H1 (cell line): ENCODE measurements at regions not wholly inside any gene's neighbourhood (a gene's known extent, or its start where the extent isn't known, plus 50 kb on each side); places are given as distances from the start of the nearest gene placed in this dataset.

Source experiments
- CTCF ChIA-PET: fragments of 300-600 bp; sonication (Branson Sonifier 250); formaldehyde crosslinking; loops from one replicate; lab custom pipeline; 2021; ENCODE audit not compliant: partially characterized antibody; lab: Charles Lee
- POLR2A ChIA-PET: fragments of 300-600 bp; sonication (Branson Sonifier 250); formaldehyde crosslinking; loops from one replicate; lab custom pipeline; 2021; ENCODE audit warnings: inconsistent platforms; ENCODE audit not compliant: partially characterized antibody; lab: Charles Lee
- DNase-seq, 2 experiments: peaks; one replicate each; pipeline versions ENCODE4 v3.0.0 to v3.0.0-alpha.2; 2010 to 2022; ENCODE audit warnings: low spot score in 2 of 2, low read depth in 1 of 2, mixed read lengths in 1 of 2
- FAIRE-seq: peaks from 2 replicates; lab custom pipeline; 2011; peaks lifted over from hg19 to GRCh38; lab: Jason Lieb, UNC
- H2AFZ ChIP-seq: 2 replicates; pipeline ENCODE4 v1.8.1; 2012; ENCODE audit warnings: low read length, inconsistent platforms
- H2AK5ac ChIP-seq: 2 replicates; pipeline ENCODE4 v1.6.1; 2013; ENCODE audit warnings: low read depth, low read length
- H2BK120ac ChIP-seq: replicated peaks from 2 replicates; pipeline ENCODE3; 2013; ENCODE audit warnings: low read depth, low read length, inconsistent platforms
- H2BK12ac ChIP-seq: 2 replicates; pipeline ENCODE4 v1.6.1; 2013; ENCODE audit warnings: low read depth, low read length
- H2BK15ac ChIP-seq: 2 replicates; pipeline ENCODE4 v1.6.1; 2013; ENCODE audit warnings: low read length
- H2BK20ac ChIP-seq: 2 replicates; pipeline ENCODE4 v1.6.1; 2013; ENCODE audit warnings: low read length
- H2BK5ac ChIP-seq: 2 replicates; pipeline ENCODE4 v1.6.1; 2013; ENCODE audit warnings: low read depth, low read length
- H3K14ac ChIP-seq: 2 replicates; pipeline ENCODE4 v1.6.1; 2013; ENCODE audit warnings: inconsistent platforms; ENCODE audit not compliant: insufficient read length
- H3K18ac ChIP-seq: 2 replicates; pipeline ENCODE4 v1.6.1; 2013; ENCODE audit warnings: low read length; ENCODE audit errors: extremely low read depth
- H3K23ac ChIP-seq: 2 replicates; pipeline ENCODE4 v1.6.1; 2013; ENCODE audit warnings: inconsistent platforms; ENCODE audit not compliant: insufficient read length
- H3K23me2 ChIP-seq: 2 replicates; pipeline ENCODE4 v1.6.1; 2013; ENCODE audit warnings: low read depth, low read length
- H3K27ac ChIP-seq: 2 replicates; pipeline ENCODE4 v1.6.1; 2011; ENCODE audit warnings: low read depth, low read length, inconsistent platforms
- H3K27me3 ChIP-seq, 4 experiments: replicated peaks in 1 of 4; 1 replicate in 1 of 4; 2 replicates in 3 of 4; pipeline versions ENCODE4 v1.6.1 to v1.8.1; 2011 to 2013; ENCODE audit warnings: low read length in 3 of 4, mild to moderate bottlenecking in 3 of 4, inconsistent platforms in 2 of 4, mixed read lengths in 2 of 4, moderate library complexity in 1 of 4; ENCODE audit not compliant: control insufficient read depth in 3 of 4, insufficient read depth in 3 of 4; ENCODE audit errors: extremely low read depth in 1 of 4
- H3K36me3 ChIP-seq, 4 experiments: 2 replicates each; pipeline versions ENCODE4 v1.6.1 to v1.8.1; 2011 to 2013; ENCODE audit warnings: mild to moderate bottlenecking in 4 of 4, low read length in 3 of 4, moderate library complexity in 2 of 4, control low read depth in 1 of 4, inconsistent platforms in 1 of 4; ENCODE audit not compliant: insufficient read depth in 4 of 4, control insufficient read depth in 2 of 4
- H3K4ac ChIP-seq: replicated peaks from 2 replicates; pipeline ENCODE3; 2013; ENCODE audit warnings: low read length, low read depth, mixed read lengths, inconsistent platforms; ENCODE audit not compliant: insufficient read length
- H3K4me1 ChIP-seq, 4 experiments: replicated peaks in 1 of 4; 1 replicate in 1 of 4; 2 replicates in 3 of 4; pipeline versions ENCODE4 v1.6.1 to v1.8.1; 2011 to 2013; ENCODE audit warnings: low read length in 3 of 4, inconsistent platforms in 2 of 4, mixed read lengths in 1 of 4; ENCODE audit not compliant: insufficient read depth in 4 of 4, control insufficient read depth in 3 of 4
- H3K4me2 ChIP-seq, 2 experiments: 2 replicates each; pipeline versions ENCODE4 v1.6.1 to v1.8.1; 2011 to 2013; ENCODE audit warnings: low read depth in 2 of 2, low read length in 2 of 2, control low read depth in 1 of 2, inconsistent platforms in 1 of 2, mild to moderate bottlenecking in 1 of 2; ENCODE audit not compliant: insufficient read depth in 1 of 2
- H3K4me3 ChIP-seq, 4 experiments: fragments of 200-600, 300-600 bp in 1 of 4; sonication (generic), shearing (Covaris generic), sonication (Bioruptor Twin) in 1 of 4; 2 replicates each; pipeline versions ENCODE4 v1.5.1 to v1.8.1; 2011 to 2016; ENCODE audit warnings: low read length in 4 of 4, low read depth in 3 of 4, control low read depth in 2 of 4, inconsistent platforms in 2 of 4, mild to moderate bottlenecking in 2 of 4, mixed read lengths in 1 of 4, moderate library complexity in 1 of 4; ENCODE audit not compliant: insufficient read depth in 2 of 4; ENCODE audit errors: extremely low read depth in 1 of 4
- H3K56ac ChIP-seq: replicated peaks from 2 replicates; pipeline ENCODE3; 2013; ENCODE audit warnings: low read depth, mild to moderate bottlenecking, mixed read lengths, low read length, inconsistent platforms; ENCODE audit not compliant: insufficient read length
- H3K79me1 ChIP-seq: 2 replicates; pipeline ENCODE4 v1.6.1; 2013; ENCODE audit warnings: low read depth, low read length, control low read depth
- H3K79me2 ChIP-seq, 2 experiments: 2 replicates each; pipeline versions ENCODE4 v1.6.1 to v1.8.1; 2012 to 2013; ENCODE audit warnings: low read length in 2 of 2, mild to moderate bottlenecking in 2 of 2, inconsistent platforms in 1 of 2; ENCODE audit not compliant: insufficient read depth in 2 of 2, control insufficient read depth in 1 of 2
- H3K9ac ChIP-seq, 4 experiments: replicated peaks in 1 of 4; 1 replicate in 1 of 4; 2 replicates in 3 of 4; pipeline versions ENCODE4 v1.6.1 to v1.8.1; 2011 to 2013; ENCODE audit warnings: low read depth in 3 of 4, low read length in 3 of 4, control low read depth in 2 of 4, mild to moderate bottlenecking in 2 of 4, moderate library complexity in 2 of 4, inconsistent platforms in 1 of 4; ENCODE audit errors: extremely low read depth in 1 of 4
- H3K9me3 ChIP-seq, 2 experiments: 2 replicates each; pipeline versions ENCODE4 v1.6.1 to v1.8.1; 2012 to 2013; ENCODE audit warnings: mild to moderate bottlenecking in 2 of 2, moderate library complexity in 2 of 2, control low read depth in 1 of 2, inconsistent platforms in 1 of 2, low read depth in 1 of 2, low read length in 1 of 2, mixed read lengths in 1 of 2; ENCODE audit not compliant: insufficient read depth in 2 of 2
- H4K20me1 ChIP-seq, 2 experiments: replicated peaks in 1 of 2; 2 replicates each; pipeline versions ENCODE3 to v1.8.1; 2011 to 2013; ENCODE audit warnings: inconsistent platforms in 2 of 2, low read length in 2 of 2, mild to moderate bottlenecking in 1 of 2; ENCODE audit not compliant: insufficient read depth in 2 of 2, control insufficient read depth in 1 of 2
- H4K5ac ChIP-seq: 2 replicates; pipeline ENCODE4 v1.6.1; 2013; ENCODE audit warnings: low read length, low read depth, mixed read lengths, inconsistent platforms; ENCODE audit not compliant: insufficient read length
- H4K8ac ChIP-seq: 2 replicates; pipeline ENCODE4 v1.8.0; 2013; ENCODE audit warnings: mild to moderate bottlenecking, moderate library complexity, low read length, inconsistent platforms; ENCODE audit not compliant: insufficient read depth; ENCODE audit errors: extremely low read depth
- H4K91ac ChIP-seq: replicated peaks from 2 replicates; pipeline ENCODE3; 2013; ENCODE audit warnings: low read length, mixed read lengths, inconsistent platforms; ENCODE audit not compliant: insufficient read length
- CBX5 ChIP-seq: fragments of 300-800, 300-1000 bp; sonication (generic); IDR thresholded peaks from 2 replicates; pipeline ENCODE4 v1.7.1; 2016; ENCODE audit warnings: antibody characterized with exemption, low read length, low read depth
- EP300 ChIP-seq, 2 experiments: IDR thresholded peaks; 1 replicate in 1 of 2; 2 replicates in 1 of 2; pipeline ENCODE4 v1.6.1; 2011 to 2012; ENCODE audit warnings: low read depth in 2 of 2, low read length in 2 of 2, mild to moderate bottlenecking in 2 of 2, borderline replicate concordance in 1 of 2, inconsistent platforms in 1 of 2, moderate library complexity in 1 of 2
- WGBS, 2 experiments: shearing (Covaris generic) in 1 of 2; methylation state at CpG; one replicate each; pipeline versions ENCODE4 v1.1.6 to v1.1.7; 2013 to 2015; ENCODE audit warnings: low lambda C conversion rate in 2 of 2, mixed read lengths in 2 of 2, inconsistent platforms in 1 of 2, low coverage in 1 of 2, missing lambda C conversion rate in 1 of 2; ENCODE audit not compliant: insufficient replicate concordance in 2 of 2, insufficient coverage in 1 of 2, insufficient read length in 1 of 2; ENCODE audit errors: extremely low coverage in 1 of 2, missing lambda C conversion rate in 1 of 2; 5-methylcytosine and 5-hydroxymethylcytosine counted together

DNA sequence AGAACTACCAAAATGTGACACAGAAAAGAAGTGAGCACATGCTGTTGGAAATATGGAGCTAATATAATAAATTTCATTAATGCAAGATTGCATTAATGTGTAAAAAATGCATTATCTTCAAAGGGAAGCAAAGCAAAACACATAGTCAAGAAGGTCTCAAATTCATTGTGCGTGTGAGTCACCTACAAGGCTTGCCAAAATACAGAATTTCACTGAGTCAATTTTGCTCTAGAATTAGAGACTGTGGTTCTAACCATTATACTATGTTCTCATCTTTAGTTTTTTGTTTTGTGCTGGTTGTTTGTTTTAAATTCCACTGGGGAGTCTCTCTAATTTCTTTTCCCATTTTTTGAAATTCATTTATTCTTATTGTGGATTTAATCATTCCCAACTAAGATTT, 149.8 kb upstream of the SLITRK1 start:
- no peak overlapping the region for H3K4me3 ChIP-seq
- DNase-seq (no peak), FAIRE-seq (no peak)
- no peak overlapping the region for H3K18ac ChIP-seq
- H3K79me1 ChIP-seq, result no peaks in the 10 kb centered on the region
- TF ChIP-seq CBX5 (no peak), EP300 (IDR thresholded peaks at IDR 0.05; ENCODE audit: borderline replicate concordance in 1 of 2, low read depth in 2 of 2, low read length in 2 of 2) (no peak)
- no peak overlapping the region for H3K4me2 ChIP-seq
- H3K36me3 ChIP-seq, result no peaks in the 10 kb centered on the region
- no peaks in the 10 kb centered on the region for H3K79me2 ChIP-seq
- H4K91ac ChIP-seq, result no peak overlapping the region
- H3K27me3 ChIP-seq, result peaks cover 1 to 12% (median 7%) of the 10 kb centered on the region in 4 experiments; a peak in 6 of 7 replicates
- H3K23ac ChIP-seq, result no peak overlapping the region
- H2AFZ ChIP-seq, result no peak overlapping the region
- CTCF ChIA-PET, result interaction anchor here (0.6 kb wide), 1 partner anchor 747 kb away, joined by 3 read pairs; no protein-coding TSS in a partner anchor
- H3K9ac ChIP-seq, result no peak overlapping the region
- H4K5ac ChIP-seq, result no peak overlapping the region
- H2BK15ac ChIP-seq, result no peak overlapping the region
- H3K27ac ChIP-seq, result no peak overlapping the region
- H3K14ac ChIP-seq, result no peak overlapping the region
- no peak overlapping the region for H4K8ac ChIP-seq
- no peak overlapping the region for H3K4ac ChIP-seq
- H4K20me1 ChIP-seq, result no peaks in the 10 kb centered on the region
- H2BK20ac ChIP-seq, result no peak overlapping the region
- no peaks in the 10 kb centered on the region for H3K23me2 ChIP-seq
- no peaks in the 10 kb centered on the region for H3K9me3 ChIP-seq
- 0 out of 7 replicates have a peak, but pooled peaks cover 0 to 1% (median 0%) of the 10 kb centered on the region in 4 experiments for H3K4me1 ChIP-seq
- POLR2A ChIA-PET, result no interaction called here
- H2BK120ac ChIP-seq, result no peak overlapping the region
- H2BK5ac ChIP-seq, result no peak overlapping the region
- WGBS, 2 experiments, result 90% methylated on average over 1 of the region's 1 CpG; no CpG with 5 or more reads in 1 of the 2 experiments
- no peak overlapping the region for H2BK12ac ChIP-seq
- H2AK5ac ChIP-seq, result no peak overlapping the region
- no peak overlapping the region for H3K56ac ChIP-seq
